NCI-H510A (cell line): ENCODE measurements at regions not wholly inside any gene's neighbourhood (a gene's known extent, or its start where the extent isn't known, plus 50 kb on each side); places are given as distances from the start of the nearest gene placed in this dataset.
"Not testable (repeated sequence)": the region's sequence is repeated elsewhere in the genome, so short reads cannot be mapped to it uniquely, and the experiment has no call there.

Source experiments
- DNase-seq: peaks from one replicate; lab custom pipeline; 2025; lab: John Stamatoyannopoulos, UW

GRCh38 chr3:132084982-132085381 lies 50.2 kb upstream of the CPNE4 start:
- DNase-seq, result no peak

DNA sequence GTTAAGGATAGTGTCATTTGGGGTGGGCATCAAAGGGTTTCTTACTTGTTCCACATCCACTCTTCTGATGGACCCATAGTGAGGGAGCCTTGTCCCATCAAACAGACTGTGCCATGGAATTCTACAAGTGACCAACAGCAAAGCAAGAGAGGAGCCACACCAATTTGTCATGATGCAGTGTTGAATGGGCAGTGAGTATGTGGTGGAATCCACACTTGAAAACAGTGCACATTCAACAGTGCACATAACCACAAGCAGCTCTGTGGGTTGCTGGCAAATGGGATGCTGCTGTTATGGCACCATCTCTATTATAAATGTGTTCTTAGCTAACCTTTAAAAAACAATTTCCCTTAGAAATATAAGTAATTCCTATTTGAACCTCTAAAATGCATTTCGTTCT lies 52.5 kb upstream of the CPNE4 start:
- no peak for DNase-seq

GRCh38 chr3:132088291-132088690 lies 53.5 kb upstream of the CPNE4 start:
- DNase-seq, result no peak

- DNase-seq, result no peak
These were observed 56.1 kb upstream of the CPNE4 start for GRCh38 chr3:132090921-132091320.

GRCh38 chr3:132116601-132117000 lies 81.8 kb upstream of the CPNE4 start:
- no peak for DNase-seq

GRCh38 chr3:132117642-132118041 lies 82.8 kb upstream of the CPNE4 start:
- no peak for DNase-seq

- DNase-seq, result no peak
These were observed 84.7 kb upstream of the CPNE4 start for GRCh38 chr3:132119531-132119930.

- DNase-seq, result no peak
These were observed 89.3 kb upstream of the CPNE4 start for GRCh38 chr3:132124096-132124495.

DNA sequence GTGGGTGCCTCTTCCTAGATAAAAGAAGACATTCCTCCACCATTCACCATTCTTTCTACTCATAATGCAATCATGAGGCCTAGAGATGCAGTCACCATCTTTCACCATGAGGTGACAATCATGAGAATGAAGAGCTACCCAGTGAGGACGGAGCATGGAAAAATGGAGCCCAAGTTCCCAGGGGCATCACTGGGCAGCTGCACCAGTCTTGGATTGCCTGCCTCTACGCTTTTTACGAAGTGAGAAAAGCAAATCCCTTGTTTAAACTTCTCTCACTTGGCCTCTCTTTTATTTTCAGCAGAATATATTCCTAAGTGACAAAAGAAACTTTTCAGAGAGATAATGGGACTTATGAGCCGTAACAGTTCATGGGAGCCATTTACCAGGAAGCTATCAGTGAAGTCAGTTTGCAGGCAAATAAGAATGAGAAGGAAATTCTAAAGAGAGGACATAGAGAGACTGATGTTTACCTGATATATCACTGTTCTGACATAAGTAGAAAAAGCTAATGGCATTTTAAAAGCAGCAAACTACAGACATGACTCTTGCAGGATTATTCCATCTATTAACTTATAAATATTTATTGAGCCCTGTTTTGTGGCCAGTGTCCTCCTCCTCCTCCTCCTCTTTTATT lies 90.0 kb upstream of the CPNE4 start:
- no peak for DNase-seq

DNA sequence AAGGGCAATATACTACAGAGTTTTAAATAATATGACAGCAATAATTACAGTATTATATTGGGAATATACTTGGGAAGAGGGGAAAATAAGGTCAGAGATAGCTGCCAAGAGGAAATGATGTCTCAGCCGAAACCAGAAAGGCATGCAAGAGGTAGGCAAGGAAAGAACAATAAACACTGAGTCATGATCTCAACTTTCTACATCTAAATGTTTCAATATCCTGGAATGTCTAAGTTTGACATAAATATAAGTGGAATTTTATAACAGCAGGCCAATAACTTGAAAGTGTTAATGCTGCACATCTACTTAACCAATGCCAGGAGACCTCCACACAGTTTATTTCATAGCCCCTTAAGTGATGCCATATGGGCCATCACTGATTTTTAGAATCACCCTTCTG lies 99.8 kb upstream of the CPNE4 start:
- DNase-seq, result no peak

DNA sequence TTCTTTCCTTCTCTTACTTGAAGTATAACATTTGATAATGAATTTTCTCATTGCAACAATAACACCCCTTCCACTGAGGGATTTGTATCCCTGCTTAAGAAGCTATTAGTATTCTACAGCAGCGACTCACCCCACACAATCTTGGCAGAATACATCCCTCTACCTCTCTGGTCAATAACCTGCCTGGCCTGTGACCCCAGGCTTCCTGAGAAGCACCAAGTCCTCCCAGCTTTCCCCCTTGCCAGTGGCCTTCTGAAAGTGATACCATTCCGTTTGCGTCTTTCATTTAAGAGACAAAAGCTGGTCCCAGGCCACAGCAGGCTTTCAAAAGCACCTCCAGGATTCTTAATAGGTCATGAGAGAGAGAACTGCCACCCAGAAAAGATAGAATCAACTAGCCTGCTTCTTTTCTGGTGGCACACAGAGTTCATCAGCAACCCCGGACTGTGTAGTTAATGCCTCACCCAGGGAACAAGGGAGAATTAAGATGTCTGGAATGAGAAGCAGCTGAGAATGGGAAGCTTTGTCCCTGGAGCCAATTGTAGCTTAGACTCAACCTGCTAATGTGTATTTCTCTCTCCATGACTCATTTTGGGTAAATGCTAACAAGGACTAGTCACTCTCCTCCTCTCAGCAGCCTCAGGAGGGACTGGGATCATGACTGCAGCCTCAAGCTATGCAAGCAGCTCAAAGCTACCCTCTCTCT lies 101.0 kb upstream of the CPNE4 start:
- DNase-seq, result no peak

DNA sequence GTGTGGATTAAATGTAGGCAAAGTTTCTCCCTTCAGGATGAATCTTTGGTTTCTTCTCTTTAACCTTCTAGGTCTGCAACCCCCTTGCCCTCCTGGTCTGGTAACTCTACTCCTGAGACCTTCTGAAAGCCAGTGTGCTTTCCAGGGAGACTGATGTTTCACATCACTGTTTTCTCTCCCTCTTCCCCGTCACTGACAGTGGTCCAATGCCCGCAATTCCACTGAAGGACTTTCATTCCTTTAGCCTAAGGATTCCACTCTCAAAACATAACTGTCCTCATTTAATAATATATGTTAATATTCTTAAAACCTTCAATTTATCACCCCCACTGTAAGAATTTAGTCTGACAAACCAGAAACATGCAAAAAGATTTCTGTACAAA lies 101.5 kb upstream of the CPNE4 start:
- DNase-seq, result no peak

DNA sequence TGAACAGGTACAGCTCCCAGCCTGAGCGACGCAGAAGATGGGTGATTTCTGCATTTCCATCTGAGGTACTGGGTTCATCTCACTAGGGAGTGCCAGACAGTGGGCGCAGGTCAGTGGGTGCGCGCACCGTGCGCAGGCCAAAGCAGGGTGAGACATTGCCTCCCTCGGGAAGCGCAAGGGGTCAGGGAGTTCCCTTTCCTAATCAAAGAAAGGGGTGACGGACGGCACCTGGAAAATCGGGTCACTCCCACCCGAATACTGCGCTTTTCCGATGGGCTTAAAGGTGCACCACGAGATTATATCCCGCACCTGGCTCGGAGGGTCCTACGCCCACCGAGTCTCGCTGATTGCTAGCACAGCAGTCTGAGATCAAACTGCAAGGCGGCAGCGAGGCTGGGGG lies 102.1 kb upstream of the CPNE4 start:
- DNase-seq, result not testable (repeated sequence)

GRCh38 chr3:132145833-132146232 lies 111.0 kb upstream of the CPNE4 start:
- DNase-seq, result no peak

- no peak for DNase-seq
These were observed 119.8 kb upstream of the CPNE4 start for GRCh38 chr3:132154619-132155018.

DNA sequence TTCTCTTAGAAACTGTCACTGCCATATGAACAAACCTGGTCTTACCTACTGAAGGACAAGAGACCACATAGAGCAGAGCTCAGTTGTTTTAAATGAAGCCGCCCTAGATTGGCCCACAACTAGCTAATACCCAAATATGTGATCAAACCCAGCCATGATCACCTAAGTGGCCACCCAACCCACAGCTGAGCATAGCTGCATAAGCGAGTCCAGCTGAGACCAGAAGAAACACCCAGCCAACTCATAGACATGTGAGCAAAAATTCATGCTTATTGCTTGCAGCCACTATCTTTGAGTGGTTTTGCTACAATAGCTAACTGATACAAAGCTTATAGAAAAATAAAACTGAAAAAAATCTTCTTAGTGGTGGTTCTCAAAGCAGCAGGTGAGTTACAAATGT lies 124.3 kb upstream of the CPNE4 start:
- DNase-seq, result no peak

DNA sequence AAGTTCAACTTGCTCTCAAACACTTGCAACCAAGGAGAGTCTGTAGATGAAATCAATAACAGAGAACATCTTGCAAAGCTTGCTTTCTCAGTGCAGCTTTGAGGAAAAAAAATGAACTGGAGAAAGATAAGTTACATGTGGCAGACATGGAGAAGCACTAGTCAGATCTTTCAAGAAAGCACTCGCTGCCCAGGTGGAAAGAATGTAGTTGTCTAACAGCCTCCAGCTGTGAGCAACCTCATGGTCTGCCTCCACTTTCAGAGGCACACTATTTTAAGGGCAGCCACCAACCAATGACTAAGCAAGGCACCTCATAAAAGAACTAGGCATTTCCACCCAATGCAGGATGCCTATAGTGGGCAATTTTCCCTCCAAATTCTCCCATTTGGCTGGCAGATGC lies 125.4 kb upstream of the CPNE4 start:
- DNase-seq, result no peak

DNA sequence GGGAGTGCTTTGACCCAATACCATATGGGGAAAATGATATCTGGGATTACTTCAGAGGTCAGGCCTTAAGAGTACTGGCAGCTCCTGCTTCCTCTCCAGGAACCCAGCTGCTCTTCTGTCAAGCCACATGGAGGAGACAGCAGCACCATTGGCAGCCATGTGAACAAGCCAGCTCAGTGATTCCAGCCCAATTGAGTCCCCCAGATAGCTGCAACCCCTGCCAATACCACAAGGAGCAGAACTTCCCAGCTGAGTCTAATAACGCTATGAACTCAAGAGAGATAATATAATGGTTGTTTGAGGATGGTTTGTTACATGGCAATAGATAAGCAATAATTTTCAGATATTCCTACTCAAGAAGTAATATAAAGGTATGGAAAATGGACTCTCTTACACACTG lies 126.8 kb upstream of the CPNE4 start:
- no peak for DNase-seq

- DNase-seq, result no peak
These were observed 129.8 kb upstream of the CPNE4 start for GRCh38 chr3:132164469-132165092.

DNA sequence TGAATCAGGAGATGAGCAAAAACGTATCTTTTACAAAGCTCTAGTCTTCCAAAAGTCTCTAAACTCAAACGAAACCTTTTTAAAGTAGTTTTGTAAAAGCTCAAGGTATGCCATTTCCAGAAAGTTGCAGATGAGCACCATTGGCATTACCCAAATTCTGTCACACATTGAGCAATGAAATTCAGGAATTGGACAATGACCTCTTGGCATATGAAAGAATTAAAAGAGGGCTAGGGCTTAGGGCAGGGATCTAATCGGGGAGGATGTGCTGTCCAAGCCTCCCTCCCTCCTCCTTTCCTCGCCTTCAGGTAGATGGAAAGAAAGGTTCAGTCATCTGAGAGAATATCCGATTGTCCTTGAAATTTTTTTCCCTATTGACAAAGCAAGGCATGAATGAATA lies 133.1 kb upstream of the CPNE4 start:
- no peak for DNase-seq

GRCh38 chr3:132174500-132174899 lies 139.7 kb upstream of the CPNE4 start:
- DNase-seq, result no peak

- no peak for DNase-seq
These were observed 136.8 kb upstream of the ACP3 start for GRCh38 chr3:132180337-132180791.

DNA sequence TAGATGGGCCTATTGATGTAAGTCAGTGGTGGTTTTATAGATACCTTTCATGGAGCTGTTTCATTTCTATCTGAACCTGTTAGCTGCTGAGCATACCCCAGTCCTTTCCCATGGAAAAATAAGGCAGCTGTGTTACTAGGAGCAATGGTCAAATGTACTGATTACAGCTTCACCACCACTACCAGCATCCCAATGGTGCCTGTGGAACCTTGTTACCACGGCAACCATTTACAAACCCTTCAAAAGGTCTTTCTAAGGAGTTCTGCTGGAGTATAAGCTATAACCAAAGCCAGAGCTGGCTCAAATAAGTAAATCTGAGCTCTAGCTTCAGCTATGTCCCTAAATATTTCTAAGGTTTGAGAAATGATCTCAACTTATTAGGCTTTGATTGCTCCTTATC lies 133.4 kb upstream of the ACP3 start:
- DNase-seq, result no peak

DNA sequence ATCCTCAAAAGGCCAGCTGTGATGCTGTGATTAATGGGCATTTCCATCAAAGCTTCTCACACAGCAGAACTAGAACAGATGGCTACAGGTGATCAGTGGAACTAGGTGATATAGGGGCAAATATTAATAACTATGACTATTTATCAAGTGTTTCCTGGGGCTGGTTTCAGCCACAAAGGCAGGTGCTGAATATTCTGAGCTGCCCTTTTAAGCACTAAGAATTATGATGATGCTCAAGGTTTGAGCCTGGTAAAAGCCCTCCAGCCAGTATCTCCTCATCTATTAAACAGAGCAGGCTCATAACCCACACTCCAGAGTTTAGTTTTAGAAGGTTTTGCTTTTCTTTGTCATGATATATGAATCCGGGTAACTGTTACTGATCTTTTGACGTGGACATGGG lies 129.5 kb upstream of the ACP3 start:
- no peak for DNase-seq
